NCI-H345 treated with DMSO at 0.1 percent for 48 hours (cell line): ENCODE measurements at regions not wholly inside any gene's neighbourhood (a gene's known extent, or its start where the extent isn't known, plus 50 kb on each side); places are given as distances from the start of the nearest gene placed in this dataset.

ENCODE experiments used
- DNase-seq: peaks from one replicate; lab custom pipeline; 2025; ENCODE audit not compliant: unreplicated experiment; lab: John Stamatoyannopoulos, UW

- no peak for DNase-seq
Observed at GRCh38 chr15:37847776-37848175, 86.7 kb upstream of the TMCO5A start.

GRCh38 chr15:37856109-37856508, 78.3 kb upstream of the TMCO5A start:
- DNase-seq: no peak

DNA sequence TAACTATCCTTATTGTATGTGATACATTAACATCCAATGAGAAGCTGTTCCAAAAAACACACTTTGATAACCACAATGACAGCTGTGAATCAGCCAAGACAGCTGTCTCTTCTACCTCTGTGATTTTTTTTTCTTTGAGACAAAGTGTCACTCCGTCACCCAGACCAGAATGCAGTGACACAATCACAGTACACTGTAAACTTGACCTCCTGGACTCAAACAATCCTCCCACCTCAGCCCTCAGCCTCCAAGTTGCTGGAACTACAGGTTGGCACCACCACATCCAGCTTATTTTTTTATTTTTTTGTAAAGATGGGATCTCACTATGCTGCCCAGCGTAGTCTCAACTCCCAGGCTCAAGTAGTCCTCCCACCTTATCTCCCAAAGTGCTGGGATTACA, 73.5 kb upstream of the TMCO5A start:
- no peak for DNase-seq

- no peak for DNase-seq
Observed at GRCh38 chr15:37865687-37866086, 68.8 kb upstream of the TMCO5A start.

- DNase-seq: no peak
Observed at GRCh38 chr15:37870711-37871110, 63.7 kb upstream of the TMCO5A start.

DNA sequence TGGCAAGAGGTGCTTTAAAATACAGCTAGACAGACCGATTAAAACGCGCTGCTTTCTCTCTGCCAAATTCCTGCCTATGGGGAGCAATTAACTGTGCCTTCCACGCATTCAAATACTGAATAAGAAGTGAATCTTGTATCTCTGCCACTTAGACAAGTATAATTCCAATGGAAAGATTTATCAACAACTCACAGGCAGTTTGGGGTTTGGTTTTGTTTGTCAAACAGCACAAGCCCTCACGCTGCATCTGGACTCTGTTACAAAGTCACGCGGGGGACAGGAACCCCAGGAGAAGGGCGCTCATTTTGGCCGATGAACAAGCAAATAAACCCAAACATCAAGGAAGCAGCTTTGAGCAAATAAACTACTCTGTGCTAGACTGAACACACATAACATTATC, 61.8 kb upstream of the TMCO5A start:
- DNase-seq: peak; percentile 12

DNA sequence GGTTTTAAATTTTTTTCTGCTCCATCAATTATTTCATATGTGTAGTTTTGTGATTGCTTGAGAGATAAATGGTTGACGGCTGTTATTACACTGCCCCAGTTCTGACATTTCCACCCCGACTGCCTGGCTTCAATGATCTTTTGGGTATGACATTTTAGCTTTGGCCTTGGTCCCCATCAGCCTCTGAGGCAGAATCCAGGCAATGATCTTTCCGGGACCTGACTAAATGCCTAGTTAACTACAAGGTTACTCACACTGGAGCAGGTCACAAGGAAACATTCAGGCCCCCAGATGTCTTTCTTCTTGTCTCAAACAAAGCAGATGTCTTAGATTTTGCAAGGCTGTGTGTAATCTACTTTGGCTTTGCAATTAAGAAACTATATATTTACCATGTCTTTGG, 61.1 kb upstream of the TMCO5A start:
- DNase-seq: no peak

- no peak for DNase-seq
Observed at GRCh38 chr15:37876900-37877299, 57.5 kb upstream of the TMCO5A start.

GRCh38 chr15:37877851-37878741, 56.3 kb upstream of the TMCO5A start:
- no peak for DNase-seq

- peak; percentile 27 for DNase-seq
Observed at GRCh38 chr15:37880009-37880834, 54.2 kb upstream of the TMCO5A start.

DNA sequence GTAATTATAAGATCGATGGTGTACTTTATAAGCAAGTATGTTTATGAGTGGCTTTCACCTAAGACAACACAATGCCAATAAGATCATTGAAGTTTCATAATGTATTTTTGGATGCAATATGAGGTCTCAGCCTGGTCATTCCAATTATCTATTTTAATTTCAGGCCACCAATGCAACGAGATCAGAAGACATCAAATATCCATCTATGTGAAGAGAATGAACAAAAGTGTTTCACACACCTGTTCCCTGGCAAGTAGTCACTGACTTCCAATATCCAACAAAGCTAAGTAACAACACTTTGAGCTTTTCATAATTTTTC, 53.6 kb upstream of the TMCO5A start:
- no peak for DNase-seq

DNA sequence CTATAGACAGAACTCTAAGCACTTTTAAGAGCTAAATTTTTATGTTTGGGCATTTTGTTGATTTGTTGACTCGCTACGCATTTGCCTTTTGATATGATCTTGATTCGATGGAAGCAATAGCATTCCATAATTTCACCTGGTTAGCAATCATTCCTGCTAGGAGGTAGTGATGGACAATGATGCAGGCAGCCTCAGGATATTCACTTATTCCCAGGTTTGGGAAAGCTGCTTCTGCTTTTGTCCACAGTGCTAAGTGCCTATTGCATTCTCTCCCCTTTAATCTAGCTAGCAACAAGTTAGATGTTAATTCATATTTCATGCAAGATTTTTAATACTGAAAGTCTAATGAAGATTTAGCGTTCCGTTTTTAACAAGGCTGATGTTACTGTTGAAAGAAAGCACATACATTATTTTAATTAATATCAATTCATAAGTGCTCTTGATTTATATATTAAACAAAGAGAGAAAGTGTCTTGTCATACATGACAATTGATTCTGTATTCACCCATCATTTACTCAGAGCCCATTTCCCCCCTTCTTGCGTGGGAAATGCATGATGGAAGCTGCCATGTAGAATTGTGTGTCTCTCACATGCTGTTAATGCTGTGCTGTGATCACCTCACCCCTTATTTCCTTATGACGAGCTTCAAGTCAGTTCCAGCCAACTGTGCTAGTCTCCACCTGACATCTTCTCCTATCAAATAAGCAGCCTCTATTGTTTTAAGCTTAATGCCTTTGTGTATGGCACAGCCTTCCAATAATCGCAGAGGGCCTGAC, 53.0 kb upstream of the TMCO5A start:
- no peak for DNase-seq

- no peak for DNase-seq
Observed at GRCh38 chr15:37882640-37883039, 51.8 kb upstream of the TMCO5A start.
